HG03280 (cell line): ENCODE measurements at regions not wholly inside any gene's neighbourhood (a gene's known extent, or its start where the extent isn't known, plus 50 kb on each side); places are given as distances from the start of the nearest gene placed in this dataset.
"Not testable (repeated sequence)": the region's sequence is repeated elsewhere in the genome, so short reads cannot be mapped to it uniquely, and the experiment has no call there.

Experiments used
- ATAC-seq: cut with Tn5 transposase; IDR thresholded peaks from one replicate; pipeline ENCODE4 v1.9.1; 2021; ENCODE audit warnings: mild to moderate bottlenecking, moderate library complexity; ENCODE audit not compliant: unreplicated experiment

DNA sequence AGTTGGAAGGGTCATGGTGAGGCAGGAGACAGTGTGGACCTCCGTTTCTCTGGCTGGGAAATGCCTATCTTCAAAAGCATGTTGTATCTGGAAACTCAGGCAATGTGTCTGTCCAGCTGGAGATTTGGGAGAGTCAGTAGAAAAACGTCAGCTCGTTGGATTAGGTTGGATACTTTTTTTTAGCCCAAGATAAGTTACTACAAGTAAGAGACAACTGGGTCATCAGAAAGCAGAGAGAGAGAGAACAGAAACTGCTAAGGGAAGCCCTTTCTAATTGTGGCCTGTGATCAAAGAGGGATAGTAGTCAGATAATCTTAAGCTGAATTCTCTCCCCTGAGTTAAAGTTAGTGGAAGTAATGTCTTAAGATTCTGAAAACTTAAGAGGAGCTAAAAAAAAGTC is 78.9 kb upstream of the ZNF280D start:
- ATAC-seq: no peak

DNA sequence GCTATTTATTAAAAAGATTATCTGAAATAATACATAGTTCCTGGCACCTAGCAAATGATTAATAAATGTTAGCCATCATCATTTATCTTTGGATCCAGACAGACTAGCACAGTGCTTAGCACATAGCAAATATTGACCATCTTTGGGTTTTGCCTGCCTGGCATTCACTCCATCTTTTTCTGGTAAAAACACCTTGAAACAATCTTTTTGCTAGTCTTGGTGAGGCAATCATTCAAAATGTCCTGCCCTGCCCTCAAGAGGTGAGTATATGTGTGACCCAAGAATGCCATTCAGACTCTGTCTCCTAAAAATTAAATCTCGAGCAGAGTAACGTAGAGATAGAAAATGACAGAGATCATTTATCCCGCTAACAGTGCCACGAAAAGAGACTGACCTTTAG is 78.3 kb upstream of the ZNF280D start:
- ATAC-seq: no peak

DNA sequence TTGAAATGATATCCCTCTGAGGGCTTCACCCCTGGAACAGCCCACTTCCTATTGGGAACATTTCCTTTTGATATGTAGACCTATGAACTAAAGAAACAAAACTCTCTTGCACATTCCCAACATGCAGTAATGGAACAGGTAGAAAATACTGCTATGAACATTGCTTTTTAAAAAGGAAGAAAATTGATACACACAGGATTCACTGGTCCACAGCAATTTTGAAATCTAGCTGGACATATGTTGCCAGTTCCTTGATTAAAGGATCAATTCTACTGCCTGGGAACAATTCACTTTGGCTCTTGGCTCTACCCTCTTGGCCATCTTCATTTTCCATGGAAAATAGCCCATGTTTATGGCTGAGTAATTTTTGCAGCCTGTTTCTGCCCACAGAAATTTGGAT is 74.9 kb upstream of the ZNF280D start:
- ATAC-seq: no peak

DNA sequence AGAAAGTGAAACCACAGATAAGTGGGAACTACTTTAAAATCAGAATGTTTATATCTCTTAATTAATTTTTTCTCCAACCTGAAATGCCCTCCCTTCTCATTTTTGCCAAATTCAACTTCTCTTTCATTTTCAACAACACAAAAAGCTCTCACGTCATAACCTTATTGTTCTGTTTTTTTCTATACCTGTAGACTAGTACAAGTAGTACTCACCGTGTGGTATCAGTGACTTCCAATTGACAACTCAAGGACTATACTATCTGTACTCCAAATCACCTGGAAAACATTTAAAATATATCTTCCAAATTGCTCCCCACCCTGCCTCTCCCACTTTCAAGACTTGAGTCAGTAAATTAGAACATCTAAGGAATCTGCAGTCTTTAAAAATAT is 72.8 kb upstream of the ZNF280D start:
- ATAC-seq: no peak

- no peak for ATAC-seq
Measured at GRCh38 chr15:56805466-56806147, 72.3 kb upstream of the ZNF280D start.

DNA sequence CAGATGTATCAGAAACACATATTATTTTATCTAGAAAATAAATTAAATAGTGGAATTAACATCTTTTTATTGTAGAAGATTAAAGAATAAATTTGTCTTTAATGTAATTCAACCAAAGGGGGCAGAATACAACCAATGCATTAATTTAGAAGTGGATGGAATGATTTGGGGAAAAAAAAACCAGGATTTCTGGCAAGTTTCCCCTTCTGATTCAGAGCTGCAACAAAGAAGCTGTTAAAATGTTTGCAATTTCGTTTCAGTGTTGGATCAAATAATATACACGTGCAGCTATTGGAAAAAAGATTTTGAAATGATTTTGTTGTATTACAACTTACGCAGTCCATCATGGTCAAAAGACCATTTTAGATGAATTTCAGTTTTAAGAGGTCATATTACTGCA is 71.6 kb upstream of the ZNF280D start:
- ATAC-seq: no peak

- no peak for ATAC-seq
Measured at GRCh38 chr15:56804279-56804678, 71.0 kb upstream of the ZNF280D start.

DNA sequence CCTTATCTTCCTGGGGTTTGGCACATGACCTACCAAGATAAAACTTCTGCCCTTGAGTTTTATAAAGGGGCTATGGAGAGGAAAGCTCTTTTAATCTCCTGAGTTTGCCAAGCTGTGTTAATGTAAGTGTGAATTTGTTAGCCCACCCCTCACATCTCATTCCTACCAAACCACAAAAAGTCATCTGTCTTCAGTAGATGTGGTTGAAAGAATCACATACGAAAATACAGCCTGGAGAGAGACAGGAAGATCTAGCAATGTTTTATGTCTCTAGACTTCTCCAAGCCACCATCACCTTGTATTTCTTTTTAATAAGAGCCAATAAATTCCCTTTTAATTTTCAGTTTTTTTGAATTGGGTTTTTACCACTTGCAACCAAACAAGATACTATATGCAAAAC is 68.9 kb upstream of the ZNF280D start:
- ATAC-seq: no peak

- ATAC-seq: peak; percentile 78
Measured at GRCh38 chr15:56798639-56799038, 65.3 kb upstream of the ZNF280D start.

DNA sequence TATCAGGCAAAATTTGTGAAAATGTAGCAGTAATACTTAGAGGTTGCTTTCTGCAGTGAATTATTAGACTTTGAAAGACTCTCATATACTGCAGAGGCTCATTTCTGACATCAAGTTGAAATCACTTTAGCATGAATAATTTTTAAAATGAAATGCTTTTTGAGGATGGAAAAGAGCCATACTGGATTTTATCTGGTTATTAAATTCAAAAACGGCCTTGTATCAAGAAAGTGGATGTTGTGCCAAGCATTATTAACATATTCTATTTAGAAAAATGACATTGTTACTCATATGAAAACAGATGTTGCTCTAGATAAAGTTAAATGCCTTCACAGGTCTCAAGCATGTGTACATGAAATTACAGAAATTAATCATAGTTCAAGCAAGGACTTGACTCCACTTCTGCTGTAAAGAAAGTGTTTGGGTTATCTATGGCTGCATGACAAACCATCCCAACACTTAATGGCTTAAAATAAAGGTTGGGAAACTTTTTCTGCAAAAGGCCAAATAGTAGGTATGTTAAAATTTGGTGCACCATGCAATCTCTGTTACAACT is 64.5 kb upstream of the ZNF280D start:
- ATAC-seq: no peak

DNA sequence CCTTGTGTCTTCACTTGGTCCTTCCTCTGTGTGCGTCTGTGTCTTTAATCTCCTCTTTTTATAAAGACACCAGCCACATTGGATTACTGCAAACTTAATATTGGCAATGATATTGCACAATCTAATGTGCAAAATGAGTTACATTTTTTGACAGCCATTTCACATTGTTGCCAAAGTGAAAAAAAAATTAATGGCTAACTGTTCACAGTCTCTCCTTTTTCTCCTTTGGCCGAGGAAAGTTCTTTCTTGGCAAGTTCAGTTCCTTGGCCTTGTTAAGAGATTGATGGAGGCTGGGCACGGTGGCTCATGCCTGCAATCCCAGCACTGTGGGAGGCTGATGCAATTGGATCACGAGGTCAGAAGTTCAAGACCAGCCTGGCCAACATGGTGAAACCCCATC is 62.2 kb upstream of the ZNF280D start:
- no peak for ATAC-seq

- ATAC-seq: no peak
Measured at GRCh38 chr15:56794553-56795329, 61.4 kb upstream of the ZNF280D start.

GRCh38 chr15:56794165-56794552 is 60.9 kb upstream of the ZNF280D start:
- ATAC-seq: no peak

DNA sequence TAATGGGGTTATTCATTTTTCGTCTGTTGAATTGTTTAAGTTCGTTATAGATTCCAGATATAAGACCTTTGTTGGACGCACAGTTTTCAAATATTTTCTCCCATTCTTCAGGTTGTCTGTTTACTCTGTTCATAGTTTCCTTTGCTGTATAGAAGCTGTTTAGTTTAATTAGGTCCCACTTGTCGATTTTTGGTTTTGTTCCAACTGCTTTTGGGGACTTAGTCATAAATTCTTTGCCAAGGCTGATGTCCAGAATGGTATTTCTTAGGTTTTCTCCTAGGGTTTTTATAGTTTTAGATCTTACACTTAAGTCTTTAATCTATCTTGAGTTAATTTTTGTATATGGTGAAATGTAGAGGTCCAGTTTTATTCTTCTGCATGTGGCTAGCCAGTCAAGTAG is 58.9 kb upstream of the ZNF280D start:
- ATAC-seq: no peak

DNA sequence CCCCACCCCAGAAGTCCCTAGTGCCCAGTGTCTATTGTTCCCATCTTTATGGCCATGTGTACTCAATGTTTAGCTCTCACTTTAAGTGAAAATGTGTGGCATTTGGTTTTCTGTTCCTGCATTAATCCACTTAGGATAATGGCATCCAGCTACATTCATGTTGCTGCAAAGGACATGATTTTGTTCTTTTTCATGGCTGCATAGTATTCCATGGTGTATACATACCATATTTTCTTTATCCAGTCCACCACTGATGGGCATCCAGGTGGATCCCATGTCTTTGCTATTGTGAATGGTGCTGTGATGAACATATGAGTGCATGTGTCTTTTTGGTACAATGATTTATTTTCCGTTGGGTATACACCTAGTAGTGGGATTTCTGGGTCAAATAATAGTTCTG is 58.2 kb upstream of the ZNF280D start:
- not testable (repeated sequence) for ATAC-seq

DNA sequence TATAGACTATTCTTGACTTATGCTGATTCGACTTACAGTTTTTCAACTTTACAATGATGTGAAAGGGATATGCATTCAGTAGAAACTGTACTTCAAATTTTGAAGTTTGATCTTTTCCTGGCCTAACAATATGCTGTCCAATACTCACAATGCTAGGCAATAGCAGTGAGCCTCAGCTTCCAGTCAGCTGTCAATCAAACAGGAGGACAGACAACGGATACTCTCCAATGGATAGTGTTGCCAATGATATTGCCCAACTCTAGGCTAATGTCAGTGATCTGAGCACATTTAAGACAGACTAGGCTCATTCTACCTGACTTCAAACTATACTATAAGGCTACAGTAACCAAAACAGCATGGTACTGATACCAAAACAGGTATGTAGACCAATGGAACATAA is 55.0 kb upstream of the ZNF280D start:
- no peak for ATAC-seq

DNA sequence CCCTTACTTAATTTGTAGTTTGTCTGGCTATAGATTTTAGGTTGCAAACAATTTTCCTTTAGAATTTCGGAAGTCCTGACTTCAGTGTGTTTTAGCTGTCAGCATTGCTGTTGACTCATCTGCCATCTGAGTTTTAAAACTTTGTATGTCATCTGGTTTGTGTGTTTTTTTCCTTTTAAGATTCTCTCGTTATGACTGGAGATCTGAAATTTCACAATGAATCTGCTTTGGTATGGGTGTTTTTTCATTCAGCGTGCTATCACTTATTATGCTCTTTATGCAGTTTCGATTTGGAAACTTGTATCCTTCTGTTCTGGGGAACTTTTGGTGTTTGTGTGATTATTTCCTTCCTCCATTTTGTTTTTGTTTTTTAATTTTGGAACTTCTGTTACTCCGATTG is 53.7 kb upstream of the ZNF280D start:
- no peak for ATAC-seq

DNA sequence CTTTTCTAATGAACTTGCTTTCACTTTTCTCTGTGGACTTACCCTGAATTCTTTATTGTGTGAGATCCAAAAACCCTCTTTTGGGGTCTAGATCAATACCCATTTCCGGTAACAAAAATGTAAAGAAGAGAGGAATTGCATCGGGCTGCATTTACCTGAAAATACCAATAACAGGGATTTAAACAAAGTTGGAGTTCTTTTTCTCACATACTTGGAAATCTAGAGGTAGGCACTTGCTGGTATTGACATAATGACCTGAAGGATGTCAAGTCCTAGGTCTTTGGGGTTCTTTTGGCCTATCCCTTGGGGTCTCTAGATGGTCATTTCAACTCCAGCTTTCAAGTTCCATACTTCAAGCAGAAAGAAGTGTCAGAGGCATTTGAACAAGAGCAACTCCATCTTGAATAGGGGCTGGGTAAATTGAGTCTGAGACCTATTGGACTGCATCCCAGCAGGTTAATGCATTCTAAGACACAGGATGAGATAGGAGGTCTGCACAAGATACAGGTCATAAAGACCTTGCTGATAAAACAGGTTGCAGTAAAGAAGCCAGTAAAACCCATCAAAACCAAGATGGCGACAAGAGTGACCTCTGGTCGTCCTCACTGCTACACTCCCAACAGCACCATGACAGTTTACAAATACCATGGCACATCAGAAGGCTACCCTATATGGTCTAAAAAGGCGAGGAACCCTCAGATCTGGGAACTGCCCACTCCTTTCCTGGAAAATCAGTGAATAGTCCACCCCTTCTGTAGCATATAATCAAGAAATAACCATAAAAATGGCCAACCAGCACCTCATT is 50.8 kb upstream of the ZNF280D start:
- ATAC-seq: no peak

DNA sequence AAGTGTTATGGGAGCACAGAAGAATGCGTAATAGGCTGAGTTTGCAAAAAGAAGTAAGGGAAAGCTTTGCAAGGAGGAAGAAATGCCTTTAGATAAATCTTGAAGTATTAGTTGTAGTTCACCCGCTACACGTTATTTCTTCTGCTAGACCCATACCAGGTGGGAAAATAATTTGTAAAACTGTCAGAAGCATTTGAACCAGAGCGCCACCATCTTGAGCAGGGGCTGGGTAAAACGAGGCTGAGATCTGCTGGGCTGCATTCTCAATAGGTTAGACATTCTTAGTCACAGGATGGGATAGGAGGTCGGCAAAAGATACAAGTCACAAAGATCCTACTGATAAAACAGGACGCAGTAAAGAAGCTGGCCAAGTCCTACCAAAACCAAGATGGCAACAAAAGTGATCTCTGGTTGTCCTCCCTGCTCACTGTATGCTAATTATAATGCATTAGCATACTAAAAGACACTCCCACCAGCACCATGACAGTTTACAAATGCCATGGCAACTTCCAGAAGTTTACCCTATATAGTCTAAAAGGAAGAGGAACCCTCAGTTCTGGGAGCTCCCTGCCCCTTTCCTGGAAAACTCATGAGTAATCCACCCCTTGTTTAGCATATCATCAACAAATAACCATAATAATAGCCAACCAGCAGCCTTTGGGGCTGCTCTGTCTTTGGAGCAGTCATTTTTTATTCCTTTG is 50.0 kb upstream of the ZNF280D start:
- ATAC-seq: no peak
